CD4-positive, alpha-beta T cell treated with Interleukin-15 for 4 hours (primary cell): ENCODE measurements at regions not wholly inside any gene's neighbourhood (a gene's known extent, or its start where the extent isn't known, plus 50 kb on each side); places are given as distances from the start of the nearest gene placed in this dataset.
"Not testable (repeated sequence)": the region's sequence is repeated elsewhere in the genome, so short reads cannot be mapped to it uniquely, and the experiment has no call there.

Experiments used
- DNase-seq: peaks from one replicate; pipeline ENCODE4 v3.0.0-alpha.2; 2020; ENCODE audit warnings: low spot score

- peak; percentile 86 for DNase-seq
Observed at GRCh38 chr5:62223312-62223670, 82.7 kb upstream of the KIF2A start.

GRCh38 chr5:62224987-62225601 lies 80.9 kb upstream of the KIF2A start:
- DNase-seq, result not testable (repeated sequence)

- not testable (repeated sequence) for DNase-seq
Observed at GRCh38 chr5:62230876-62231388, 75.1 kb upstream of the KIF2A start.

- DNase-seq, result no peak
Observed at GRCh38 chr5:62231576-62231975, 74.4 kb upstream of the KIF2A start.

- not testable (repeated sequence) for DNase-seq
Observed at GRCh38 chr5:62232218-62232617, 73.8 kb upstream of the KIF2A start.

- not testable (repeated sequence) for DNase-seq
Observed at GRCh38 chr5:62233083-62234046, 72.6 kb upstream of the KIF2A start.

GRCh38 chr5:62236593-62236992 lies 69.4 kb upstream of the KIF2A start:
- DNase-seq, result not testable (repeated sequence)

- not testable (repeated sequence) for DNase-seq
Observed at GRCh38 chr5:62237944-62238343, 68.1 kb upstream of the KIF2A start.

- not testable (repeated sequence) for DNase-seq
Observed at GRCh38 chr5:62238584-62238983, 67.4 kb upstream of the KIF2A start.

GRCh38 chr5:62240494-62240893 lies 65.5 kb upstream of the KIF2A start:
- not testable (repeated sequence) for DNase-seq

GRCh38 chr5:62242000-62242399 lies 64.0 kb upstream of the KIF2A start:
- not testable (repeated sequence) for DNase-seq

GRCh38 chr5:62243046-62243445 lies 63.0 kb upstream of the KIF2A start:
- not testable (repeated sequence) for DNase-seq

- not testable (repeated sequence) for DNase-seq
Observed at GRCh38 chr5:62248192-62248591, 57.8 kb upstream of the KIF2A start.

GRCh38 chr5:62250085-62250484 lies 55.9 kb upstream of the KIF2A start:
- not testable (repeated sequence) for DNase-seq

- DNase-seq, result not testable (repeated sequence)
Observed at GRCh38 chr5:62250919-62251318, 55.1 kb upstream of the KIF2A start.

- not testable (repeated sequence) for DNase-seq
Observed at GRCh38 chr5:62252519-62252918, 53.5 kb upstream of the KIF2A start.

GRCh38 chr5:62255551-62255950 lies 50.5 kb upstream of the KIF2A start:
- DNase-seq, result not testable (repeated sequence)

- peak; percentile 18 for DNase-seq
Observed at GRCh38 chr5:62256161-62257019, 49.6 kb upstream of the KIF2A start.
